HepG2 (cell line): ENCODE measurements at regions not wholly inside any gene's neighbourhood (a gene's known extent, or its start where the extent isn't known, plus 50 kb on each side); places are given as distances from the start of the nearest gene placed in this dataset.

Experiments used
- CEBPG ChIP-seq: IDR thresholded peaks from 2 replicates; pipeline ENCODE4 v1.6.1; 2016
- DRAP1 ChIP-seq: IDR thresholded peaks from 2 replicates; pipeline ENCODE4 v1.6.1; 2016; ENCODE audit warnings: missing genetic modification reagents, missing compliant biosample characterization
- ELF1 ChIP-seq: sonication (generic); formaldehyde crosslinking; IDR thresholded peaks from 2 replicates; pipeline ENCODE4 v1.4.0; 2020; ENCODE audit warnings: missing genetic modification reagents
- HES4 ChIP-seq: sonication (generic); formaldehyde crosslinking; IDR thresholded peaks from 2 replicates; pipeline ENCODE4 v1.9.0; 2021; ENCODE audit warnings: mild to moderate bottlenecking, missing genetic modification reagents, borderline replicate concordance
- HOXD1 ChIP-seq: sonication (generic); formaldehyde crosslinking; IDR thresholded peaks from 2 replicates; pipeline ENCODE4 v1.5.0; 2020; ENCODE audit warnings: missing genetic modification reagents
- IRX3 ChIP-seq: sonication (generic); formaldehyde crosslinking; IDR thresholded peaks from 2 replicates; pipeline ENCODE4 v1.8.1; 2023; ENCODE audit warnings: mild to moderate bottlenecking, low read depth, missing genetic modification reagents, borderline replicate concordance
- LCORL ChIP-seq, 2 experiments: fragments of 450-650 bp in 1 of 2; sonication (generic) in 1 of 2; formaldehyde crosslinking in 1 of 2; IDR thresholded peaks; 2 replicates each; pipeline versions ENCODE4 v1.5.0 to v1.6.1; 2017 to 2020; ENCODE audit warnings: antibody characterized with exemption in 1 of 2, missing genetic modification reagents in 1 of 2
- NFAT5 ChIP-seq: sonication (generic); formaldehyde crosslinking; IDR thresholded peaks from 2 replicates; pipeline ENCODE4 v1.4.0; 2020; ENCODE audit warnings: missing genetic modification reagents
- RARG ChIP-seq: sonication (generic); formaldehyde crosslinking; IDR thresholded peaks from 2 replicates; pipeline ENCODE4 v1.4.0; 2020; ENCODE audit warnings: low read depth, mild to moderate bottlenecking, missing genetic modification reagents
- SMYD3 ChIP-seq: sonication (generic); formaldehyde crosslinking; IDR thresholded peaks from 2 replicates; pipeline ENCODE4 v1.8.1; 2023; ENCODE audit warnings: mild to moderate bottlenecking, missing genetic modification reagents
- TGIF2 ChIP-seq: IDR thresholded peaks from 2 replicates; pipeline ENCODE4 v1.6.1; 2016; ENCODE audit warnings: control low read depth, missing compliant biosample characterization
- ZBTB1 ChIP-seq: sonication (generic); formaldehyde crosslinking; IDR thresholded peaks from 2 replicates; pipeline ENCODE4 v1.4.0; 2020; ENCODE audit warnings: missing genetic modification reagents, borderline replicate concordance
- ZBTB3 ChIP-seq: sonication (generic); formaldehyde crosslinking; IDR thresholded peaks from 2 replicates; pipeline ENCODE4 v1.4.0; 2020; ENCODE audit warnings: low read depth, mild to moderate bottlenecking, moderate library complexity, missing genetic modification reagents, borderline replicate concordance
- ZBTB43 ChIP-seq: sonication (generic); formaldehyde crosslinking; conservative IDR thresholded peaks from 2 replicates; pipeline ENCODE4 v1.4.0; 2020; ENCODE audit warnings: missing genetic modification reagents
- ZHX1 ChIP-seq: sonication (generic); formaldehyde crosslinking; IDR thresholded peaks from 2 replicates; pipeline ENCODE4 v1.8.1; 2022; ENCODE audit warnings: low read depth, mild to moderate bottlenecking, missing genetic modification reagents
- ZNF101 ChIP-seq: sonication (generic); formaldehyde crosslinking; IDR thresholded peaks from 2 replicates; pipeline ENCODE4 v1.4.0; 2020; ENCODE audit warnings: mild to moderate bottlenecking, low read depth, missing genetic modification reagents, borderline replicate concordance
- ZNF276 ChIP-seq: sonication (generic); formaldehyde crosslinking; IDR thresholded peaks from 2 replicates; pipeline ENCODE4 v1.4.0; 2020; ENCODE audit warnings: mild to moderate bottlenecking, low read depth, missing genetic modification reagents

GRCh38 chr2:62570861-62571698, 65.1 kb upstream of the TMEM17 start (continued):
- TF ChIP-seq NFAT5, result no peak
- no peak for TF ChIP-seq TGIF2 (CRISPR knock-in tag)
- no peak for TF ChIP-seq CEBPG (CRISPR knock-in tag)
- no peak for TF ChIP-seq LCORL (IDR thresholded peaks at IDR 0.05)
- TF ChIP-seq LCORL (CRISPR knock-in tag; IDR thresholded peaks at IDR 0.05), result no peak; the same call in 1 of the 2 replicates
- no peak for TF ChIP-seq ZBTB3
- TF ChIP-seq HES4 (CRISPR knock-in tag), result no peak
- no peak for TF ChIP-seq DRAP1 (CRISPR knock-in tag)
- TF ChIP-seq RARG, result no peak
- 0 out of 2 replicates have a peak, but pooled peaks have one; percentile 18 for TF ChIP-seq ELF1 (CRISPR knock-in tag)
- TF ChIP-seq IRX3 (CRISPR knock-in tag), result no peak
- TF ChIP-seq ZHX1, result peak; percentile 44
- TF ChIP-seq SMYD3 (CRISPR knock-in tag), result no peak
- no peak for TF ChIP-seq ZBTB43 (CRISPR knock-in tag)
- TF ChIP-seq ZNF276, result no peak
- TF ChIP-seq HOXD1 (CRISPR knock-in tag), result no peak
- TF ChIP-seq ZBTB1, result no peak
- TF ChIP-seq ZNF101 (CRISPR knock-in tag), result no peak
